ENCODE measurements at regions not wholly inside any gene's neighbourhood (a gene's known extent, or its start where the extent isn't known, plus 50 kb on each side); places are given as distances from the start of the nearest gene placed in this dataset.

- no peak overlapping the region for H3K4me3 ChIP-seq (ENCODE audit: low read depth, low read length)
- TF ChIP-seq, protein P1, sequence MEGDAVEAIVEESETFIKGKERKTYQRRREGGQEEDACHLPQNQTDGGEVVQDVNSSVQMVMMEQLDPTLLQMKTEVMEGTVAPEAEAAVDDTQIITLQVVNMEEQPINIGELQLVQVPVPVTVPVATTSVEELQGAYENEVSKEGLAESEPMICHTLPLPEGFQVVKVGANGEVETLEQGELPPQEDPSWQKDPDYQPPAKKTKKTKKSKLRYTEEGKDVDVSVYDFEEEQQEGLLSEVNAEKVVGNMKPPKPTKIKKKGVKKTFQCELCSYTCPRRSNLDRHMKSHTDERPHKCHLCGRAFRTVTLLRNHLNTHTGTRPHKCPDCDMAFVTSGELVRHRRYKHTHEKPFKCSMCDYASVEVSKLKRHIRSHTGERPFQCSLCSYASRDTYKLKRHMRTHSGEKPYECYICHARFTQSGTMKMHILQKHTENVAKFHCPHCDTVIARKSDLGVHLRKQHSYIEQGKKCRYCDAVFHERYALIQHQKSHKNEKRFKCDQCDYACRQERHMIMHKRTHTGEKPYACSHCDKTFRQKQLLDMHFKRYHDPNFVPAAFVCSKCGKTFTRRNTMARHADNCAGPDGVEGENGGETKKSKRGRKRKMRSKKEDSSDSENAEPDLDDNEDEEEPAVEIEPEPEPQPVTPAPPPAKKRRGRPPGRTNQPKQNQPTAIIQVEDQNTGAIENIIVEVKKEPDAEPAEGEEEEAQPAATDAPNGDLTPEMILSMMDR (conservative IDR thresholded peaks at IDR 0.05; ENCODE audit: low read depth, low read length) = no peak
- no peak for DNase-seq (ENCODE audit: low read depth)
These were observed 569.5 kb downstream of the UTRN start for GRCh38 chr6:144854654-144855053.

DNA sequence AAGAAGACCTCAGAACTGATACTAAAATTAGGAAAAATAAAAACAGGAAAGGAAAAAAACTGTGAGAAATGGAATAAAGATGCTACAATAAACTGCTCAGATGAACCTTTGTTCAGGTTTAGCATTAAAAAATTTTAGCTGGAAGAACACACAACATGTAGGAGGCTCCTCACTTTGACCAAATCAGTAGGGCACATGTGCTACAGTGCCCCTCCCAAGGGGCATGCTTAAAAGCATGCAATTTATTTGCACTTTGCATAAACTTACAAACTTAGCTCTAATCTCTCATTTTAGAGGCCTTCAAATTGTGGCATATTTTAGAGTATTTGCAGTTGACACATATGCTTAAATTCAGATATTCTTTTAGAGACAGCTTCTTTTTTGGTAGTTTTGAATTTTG lies 570.2 kb downstream of the UTRN start:
- H3K4me3 ChIP-seq (ENCODE audit: low read depth, low read length) = no peak overlapping the region
- TF ChIP-seq, protein P1 (conservative IDR thresholded peaks at IDR 0.05; ENCODE audit: low read depth, low read length) = no peak
- DNase-seq (ENCODE audit: low read depth) = no peak

GRCh38 chr6:144855812-144856531 lies 570.8 kb downstream of the UTRN start:
- DNase-seq (ENCODE audit: low read depth) = no peak

DNA sequence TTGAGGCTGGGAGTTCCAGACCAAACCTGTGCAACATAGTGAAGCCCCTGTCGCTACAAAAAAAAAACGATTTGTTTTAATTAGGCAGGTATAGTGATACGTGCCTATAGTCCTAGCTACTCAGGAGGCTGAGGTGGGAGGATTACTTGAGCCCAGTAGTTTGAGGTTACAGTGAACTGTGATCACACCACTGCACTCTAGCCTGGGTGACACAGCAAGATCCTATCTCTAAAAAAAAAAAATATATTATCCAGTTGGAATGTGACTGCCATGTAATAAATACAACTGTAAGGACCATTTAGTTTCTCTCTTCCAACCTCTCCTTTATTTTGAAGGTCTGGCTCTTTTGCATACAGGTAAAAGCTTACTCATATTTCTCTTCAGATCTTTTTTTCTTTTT lies 571.5 kb downstream of the UTRN start:
- TF ChIP-seq, protein P1 (conservative IDR thresholded peaks at IDR 0.05; ENCODE audit: low read depth, low read length) = no peak
- H3K4me3 ChIP-seq (ENCODE audit: low read depth, low read length) = no peak overlapping the region
- DNase-seq (ENCODE audit: low read depth) = no peak

More at GRCh38 chr6:144855812-144856531, 570.8 kb downstream of the UTRN start:
- TF ChIP-seq, protein P1 (conservative IDR thresholded peaks at IDR 0.05; ENCODE audit: low read depth, low read length) = no peak
- H3K4me3 ChIP-seq (ENCODE audit: low read depth, low read length) = no peak overlapping the region

DNA sequence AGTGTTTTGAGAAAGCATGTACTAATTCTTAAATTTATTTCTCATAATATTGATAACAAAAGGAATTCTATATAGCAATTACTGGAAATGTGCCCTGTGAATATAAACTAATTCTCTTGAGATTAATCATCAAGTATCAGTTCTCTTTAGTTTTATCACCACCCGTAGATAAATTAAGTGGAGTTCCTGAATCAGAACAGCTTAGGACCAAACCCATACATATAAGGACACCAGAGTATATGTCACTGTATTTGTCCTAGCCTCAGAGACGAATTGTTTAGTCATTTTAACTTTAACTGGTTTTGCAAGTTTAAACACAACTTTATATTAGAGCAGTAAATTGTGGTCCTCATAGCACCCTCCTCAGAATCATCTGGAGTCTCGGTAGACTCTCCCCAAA lies 572.0 kb downstream of the UTRN start:
- no peak for DNase-seq (ENCODE audit: low read depth)
- TF ChIP-seq, protein P1 (conservative IDR thresholded peaks at IDR 0.05; ENCODE audit: low read depth, low read length) = no peak
- H3K4me3 ChIP-seq (ENCODE audit: low read depth, low read length) = no peak overlapping the region

- TF ChIP-seq, protein P1 (conservative IDR thresholded peaks at IDR 0.05; ENCODE audit: low read depth, low read length) = no peak
These were observed 577.6 kb downstream of the UTRN start for GRCh38 chr6:144862769-144863168.

GRCh38 chr6:144867761-144868160 lies 582.6 kb downstream of the UTRN start:
- TF ChIP-seq, protein P1 (conservative IDR thresholded peaks at IDR 0.05; ENCODE audit: low read depth, low read length) = no peak
- no peak overlapping the region for H3K4me3 ChIP-seq (ENCODE audit: low read depth, low read length)
- DNase-seq (ENCODE audit: low read depth) = no peak

More at GRCh38 chr6:144862769-144863168, 577.6 kb downstream of the UTRN start:
- DNase-seq (ENCODE audit: low read depth) = no peak
- no peak overlapping the region for H3K4me3 ChIP-seq (ENCODE audit: low read depth, low read length)

All from choroid plexus epithelial cell (primary cell).